PC-9 (cell line): ENCODE measurements at regions not wholly inside any gene's neighbourhood (a gene's known extent, or its start where the extent isn't known, plus 50 kb on each side); places are given as distances from the start of the nearest gene placed in this dataset.

Experiments
- CTCF ChIP-seq: fragments of 200-600 bp; sonication (generic); conservative IDR thresholded peaks from 2 replicates; pipeline ENCODE4 v1.6.1; 2017; ENCODE audit warnings: mixed run types, antibody characterized with exemption, mild to moderate bottlenecking, moderate library complexity
- EZH2 ChIP-seq: fragments of 200-600 bp; sonication (generic); IDR thresholded peaks from 2 replicates; pipeline ENCODE4 v1.8.0; 2017; ENCODE audit warnings: antibody characterized with exemption, low read depth

GRCh38 chr13:65411521-65411920, 1818.6 kb downstream of the PCDH9 start:
- no peak for TF ChIP-seq CTCF
- TF ChIP-seq EZH2 = no peak
